IMR-90 (cell line): ENCODE measurements at regions not wholly inside any gene's neighbourhood (a gene's known extent, or its start where the extent isn't known, plus 50 kb on each side); places are given as distances from the start of the nearest gene placed in this dataset.

Experiments used
- ATAC-seq: fragments of 200-7000 bp; cut with Tn5 transposase; 2 replicates; pipeline ENCODE4 v1.9.1; 2020; ENCODE audit warnings: low read depth, mild to moderate bottlenecking, moderate library complexity
- BruUV-seq: library from RNA; stranded (reverse); fragments of 400-500 nt; replicated peaks from 2 replicates; lab custom pipeline; 2021; lab: Mats Ljungman, UMichigan
- CTCF ChIA-PET: fragments of 300-600 bp; formaldehyde crosslinking; extraction: SDS; loops from one replicate; lab custom pipeline; 2021; ENCODE audit warnings: antibody characterized with exemption; lab: Yijun Ruan, JAX
- POLR2A ChIA-PET: fragments of 300-600 bp; sonication (Branson Sonifier 250); formaldehyde crosslinking; loops from one replicate; lab custom pipeline; 2022; ENCODE audit warnings: antibody characterized with exemption; ENCODE audit not compliant: unreplicated experiment; lab: Charles Lee
- DNase-seq: peaks from one replicate; pipeline ENCODE4 v3.0.0; 2013
- H2AFZ ChIP-seq: replicated peaks from 2 replicates; pipeline ENCODE3; 2013; ENCODE audit warnings: low read length, mild to moderate bottlenecking; ENCODE audit not compliant: poor library complexity
- H2AK5ac ChIP-seq: 2 replicates; pipeline ENCODE4 v1.6.1; 2013; ENCODE audit warnings: low read depth, low read length, inconsistent platforms
- H2AK9ac ChIP-seq: replicated peaks from 2 replicates; pipeline ENCODE3; 2013; ENCODE audit warnings: mild to moderate bottlenecking, low read depth, low read length, moderate library complexity; ENCODE audit not compliant: poor library complexity
- H2BK120ac ChIP-seq: 2 replicates; pipeline ENCODE4 v1.6.1; 2013; ENCODE audit warnings: low read depth, low read length, inconsistent platforms
- H2BK15ac ChIP-seq: 3 replicates; pipeline ENCODE4 v1.6.1; 2013; ENCODE audit warnings: low read depth, low read length, inconsistent platforms
- H2BK20ac ChIP-seq: 2 replicates; pipeline ENCODE4 v1.6.1; 2013; ENCODE audit warnings: low read depth, mild to moderate bottlenecking, inconsistent platforms, low read length, moderate library complexity
- H2BK5ac ChIP-seq: 2 replicates; pipeline ENCODE4 v1.6.1; 2013; ENCODE audit warnings: mild to moderate bottlenecking, low read depth, low read length, inconsistent platforms; ENCODE audit not compliant: poor library complexity, severe bottlenecking
- H3K14ac ChIP-seq: replicated peaks from 2 replicates; pipeline ENCODE4 v1.6.1; 2013; ENCODE audit warnings: low read depth, low read length, inconsistent platforms
- H3K18ac ChIP-seq: 2 replicates; pipeline ENCODE4 v1.6.1; 2013; ENCODE audit warnings: low read depth, low read length, control low read depth
- H3K23ac ChIP-seq: 2 replicates; pipeline ENCODE4 v1.6.1; 2013; ENCODE audit warnings: low read depth, low read length, inconsistent platforms
- H3K27ac ChIP-seq: 2 replicates; pipeline ENCODE4 v1.5.1; 2013; ENCODE audit warnings: mild to moderate bottlenecking, control low read depth, low read length; ENCODE audit not compliant: insufficient read depth
- H3K27me3 ChIP-seq: 2 replicates; pipeline ENCODE4 v1.6.1; 2013; ENCODE audit warnings: low read length; ENCODE audit not compliant: control insufficient read depth, insufficient read depth
- H3K36me3 ChIP-seq: 2 replicates; pipeline ENCODE4 v1.6.1; 2013; ENCODE audit warnings: low read length, mixed read lengths; ENCODE audit not compliant: control insufficient read depth, insufficient read depth
- H3K4ac ChIP-seq: 2 replicates; pipeline ENCODE4 v1.6.1; 2013; ENCODE audit warnings: low read depth, low read length, inconsistent platforms
- H3K4me1 ChIP-seq: 2 replicates; pipeline ENCODE4 v1.6.1; 2013; ENCODE audit warnings: low read length, mixed read lengths; ENCODE audit not compliant: control insufficient read depth, insufficient read depth
- H3K4me2 ChIP-seq: 2 replicates; pipeline ENCODE4 v1.6.1; 2013; ENCODE audit warnings: low read depth, mild to moderate bottlenecking, control low read depth, low read length, moderate library complexity
- H3K4me3 ChIP-seq: 2 replicates; pipeline ENCODE4 v1.5.1; 2013; ENCODE audit warnings: low read depth, mild to moderate bottlenecking, control low read depth, low read length, moderate library complexity; ENCODE audit not compliant: insufficient read depth
- H3K56ac ChIP-seq: 2 replicates; pipeline ENCODE4 v1.6.1; 2013; ENCODE audit warnings: low read length, inconsistent platforms; ENCODE audit not compliant: insufficient read depth; ENCODE audit errors: extremely low read depth
- H3K79me1 ChIP-seq, 2 experiments: 2 replicates each; pipeline ENCODE4 v1.6.1; 2013; ENCODE audit warnings: low read length in 2 of 2, inconsistent platforms in 1 of 2, low read depth in 1 of 2
- H3K9ac ChIP-seq: 2 replicates; pipeline ENCODE4 v1.6.1; 2013; ENCODE audit warnings: low read depth, low read length, control low read depth
- H3K9me1 ChIP-seq: 2 replicates; pipeline ENCODE4 v1.6.1; 2013; ENCODE audit warnings: low read length, inconsistent platforms; ENCODE audit not compliant: insufficient read depth
- H3K9me3 ChIP-seq: 2 replicates; pipeline ENCODE4 v1.6.1; 2013; ENCODE audit warnings: low read length; ENCODE audit not compliant: control insufficient read depth, insufficient read depth
- H4K20me1 ChIP-seq: 2 replicates; pipeline ENCODE4 v1.6.1; 2013; ENCODE audit warnings: low read length, inconsistent platforms; ENCODE audit not compliant: insufficient read depth
- H4K5ac ChIP-seq: 2 replicates; pipeline ENCODE4 v1.6.1; 2013; ENCODE audit warnings: mild to moderate bottlenecking, low read depth, low read length, control low read depth
- H4K8ac ChIP-seq, 2 experiments: 2 replicates each; pipeline ENCODE4 v1.6.1; 2013; ENCODE audit warnings: low read depth in 2 of 2, low read length in 2 of 2, control low read depth in 1 of 2, inconsistent platforms in 1 of 2
- H4K91ac ChIP-seq: 2 replicates; pipeline ENCODE4 v1.6.1; 2013; ENCODE audit warnings: low read depth, low read length, inconsistent platforms; ENCODE audit not compliant: insufficient read depth
- CEBPB ChIP-seq: IDR thresholded peaks from 2 replicates; pipeline ENCODE4 v1.6.1; 2012; ENCODE audit warnings: low read depth, low read length, improper control_type of control experiment
- CHD1 ChIP-seq: IDR thresholded peaks from 2 replicates; pipeline ENCODE4 v1.6.1; 2012; ENCODE audit warnings: low read depth, low read length, improper control_type of control experiment
- FOS ChIP-seq: fragments of 150-350 bp; IDR thresholded peaks from 2 replicates; pipeline ENCODE4 v1.6.1; 2016; ENCODE audit warnings: low read depth, low read length
- MAFK ChIP-seq: IDR thresholded peaks from 2 replicates; pipeline ENCODE4 v1.6.1; 2012; ENCODE audit warnings: low read depth, low read length, improper control_type of control experiment
- MXI1 ChIP-seq: IDR thresholded peaks from 2 replicates; pipeline ENCODE4 v1.6.1; 2012; ENCODE audit warnings: low read depth, mild to moderate bottlenecking, low read length, moderate library complexity, borderline replicate concordance
- NFE2L2 ChIP-seq: fragments of 150-350 bp; IDR thresholded peaks from 2 replicates; pipeline ENCODE4 v1.6.1; 2016; ENCODE audit warnings: low read depth, mild to moderate bottlenecking, low read length
- RCOR1 ChIP-seq: IDR thresholded peaks from 2 replicates; pipeline ENCODE4 v1.6.1; 2012; ENCODE audit warnings: mild to moderate bottlenecking, low read length, improper control_type of control experiment; ENCODE audit not compliant: insufficient replicate concordance
- RFX5 ChIP-seq: IDR thresholded peaks from 2 replicates; pipeline ENCODE4 v1.8.0; 2012; ENCODE audit warnings: low read depth, mild to moderate bottlenecking, low read length, moderate library complexity
- WGBS, 2 experiments: methylation state at CpG; one replicate each; pipeline versions ENCODE4 v1.1.5 to v1.1.7; 2013; ENCODE audit warnings: missing lambda C conversion rate in 2 of 2; ENCODE audit not compliant: insufficient read length in 1 of 2; ENCODE audit errors: extremely low coverage in 2 of 2; 5-methylcytosine and 5-hydroxymethylcytosine counted together
- dilution Hi-C: fragments of 300-500 bp; cut with HindIII; formaldehyde crosslinking; loops from one replicate; pipeline ENCODE4 v1.14.3; 2018; ENCODE audit warnings: low sequenced_read_pairs; ENCODE audit not compliant: unreplicated experiment
- in situ Hi-C: fragments of 300-500 bp; cut with MboI; formaldehyde crosslinking; loops from 3 replicates; pipeline ENCODE4 v1.14.3; 2019; ENCODE audit warnings: low sequenced_read_pairs, inconsistent platforms, mixed read lengths
- intact Hi-C: fragments of 100-400 bp; cut with micrococcal nuclease; formaldehyde crosslinking; loops from 2 replicates; pipeline ENCODE4 v1.10.0; 2022

- Histone ChIP-seq H2BK20ac (no peak overlapping the region), H2AK9ac (no peak overlapping the region), H4K8ac (no peak overlapping the region), H3K56ac (no peak overlapping the region), H3K14ac (no peak overlapping the region), H3K27ac (no peak overlapping the region), H2AK5ac (no peak overlapping the region), H3K27me3 (no peaks in the 10 kb centered on the region), H2BK120ac (no peak overlapping the region), H4K20me1 (no peaks in the 10 kb centered on the region), H2BK15ac (no peak overlapping the region), H3K9ac (no peak overlapping the region), H2AFZ (no peak overlapping the region), H3K79me1 (no peaks in the 10 kb centered on the region), H3K9me1 (no peaks in the 10 kb centered on the region), H3K4ac (no peak overlapping the region), H4K91ac (no peak overlapping the region), H3K4me2 (no peak overlapping the region), H3K23ac (no peak overlapping the region), H3K18ac (no peak overlapping the region), H3K4me1 (no peaks in the 10 kb centered on the region), H3K36me3 (no peaks in the 10 kb centered on the region), H2BK5ac (no peak overlapping the region), H4K5ac (no peak overlapping the region), H3K4me3 (no peak overlapping the region), H3K9me3 (peaks cover 31% of the 10 kb centered on the region)
- BruUV-seq = no TSS peak
- dilution Hi-C loops (no loop called here), in situ Hi-C loops (no loop called here), intact Hi-C loops (no loop called here)
- DNase-seq = no peak
- no peak for TF ChIP-seq RCOR1
- TF ChIP-seq MAFK = no peak
- no peak for TF ChIP-seq MXI1
- no peak for TF ChIP-seq CEBPB
- no peak for TF ChIP-seq NFE2L2
- no peak for TF ChIP-seq CHD1
- TF ChIP-seq FOS = no peak
- TF ChIP-seq RFX5 = no peak
- ChIA-PET POLR2A (no interaction called here), CTCF (no interaction called here)
- no peak for ATAC-seq
- 82% methylated on average over 5 of the region's 7 CpGs; no CpG with 5 or more reads in 1 of the 2 experiments for WGBS, 2 experiments
Observed at GRCh38 chr20:19016140-19016497, 196.3 kb upstream of the SLC24A3 start.
